GM21390 (cell line): ENCODE measurements at regions not wholly inside any gene's neighbourhood (a gene's known extent, or its start where the extent isn't known, plus 50 kb on each side); places are given as distances from the start of the nearest gene placed in this dataset.

Experiments
- ATAC-seq: cut with Tn5 transposase; IDR thresholded peaks from one replicate; pipeline ENCODE4 v1.9.1; 2021; ENCODE audit not compliant: unreplicated experiment

GRCh38 chr4:148776941-148777340 lies 334.7 kb upstream of the NR3C2 start:
- ATAC-seq = no peak

DNA sequence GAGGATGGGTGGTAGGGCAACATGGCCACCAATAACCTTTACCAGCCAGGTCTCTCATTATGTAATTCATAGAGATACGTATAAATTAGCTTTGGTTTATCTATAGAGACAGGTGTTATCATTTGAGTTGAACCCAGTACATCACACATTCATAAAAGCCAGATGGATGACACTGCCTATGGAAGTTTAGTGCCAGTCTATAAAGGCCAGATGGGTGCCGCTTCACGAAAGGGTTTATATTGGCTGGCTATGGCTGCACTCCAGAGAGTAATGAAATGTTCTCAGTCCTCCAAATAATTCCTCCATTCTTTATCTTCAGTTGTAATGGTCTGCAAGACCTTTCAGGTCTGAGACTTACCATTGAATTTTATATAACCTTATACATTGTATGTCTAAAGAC lies 331.9 kb upstream of the NR3C2 start:
- no peak for ATAC-seq

GRCh38 chr4:148773313-148773712 lies 331.1 kb upstream of the NR3C2 start:
- ATAC-seq = no peak

DNA sequence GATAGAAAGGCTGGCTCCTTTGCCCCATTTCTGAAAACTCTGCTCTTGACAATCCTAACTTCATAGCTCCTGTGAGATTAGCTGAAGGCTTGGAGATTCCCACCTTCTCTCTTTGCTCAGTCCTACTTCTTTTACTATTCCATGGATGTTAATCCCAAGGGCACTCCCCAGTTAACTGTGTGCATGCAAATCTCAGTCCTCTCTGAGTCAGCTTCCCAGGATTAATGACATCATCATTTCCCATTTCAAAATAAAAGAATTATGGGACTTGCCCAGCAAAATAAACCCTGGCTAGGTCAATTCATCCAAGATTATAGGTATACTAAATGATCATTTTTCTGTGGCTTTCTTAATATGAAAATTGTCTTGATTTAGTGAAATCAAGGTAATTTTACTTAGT lies 328.6 kb upstream of the NR3C2 start:
- no peak for ATAC-seq

GRCh38 chr4:148770377-148770776 lies 328.2 kb upstream of the NR3C2 start:
- ATAC-seq = no peak

GRCh38 chr4:148764720-148765119 lies 322.5 kb upstream of the NR3C2 start:
- ATAC-seq = no peak

- ATAC-seq = no peak
These were observed 315.0 kb upstream of the NR3C2 start for GRCh38 chr4:148757171-148757570.

- ATAC-seq = no peak
These were observed 307.2 kb upstream of the NR3C2 start for GRCh38 chr4:148749403-148749802.

GRCh38 chr4:148747721-148748268 lies 305.6 kb upstream of the NR3C2 start:
- no peak for ATAC-seq

DNA sequence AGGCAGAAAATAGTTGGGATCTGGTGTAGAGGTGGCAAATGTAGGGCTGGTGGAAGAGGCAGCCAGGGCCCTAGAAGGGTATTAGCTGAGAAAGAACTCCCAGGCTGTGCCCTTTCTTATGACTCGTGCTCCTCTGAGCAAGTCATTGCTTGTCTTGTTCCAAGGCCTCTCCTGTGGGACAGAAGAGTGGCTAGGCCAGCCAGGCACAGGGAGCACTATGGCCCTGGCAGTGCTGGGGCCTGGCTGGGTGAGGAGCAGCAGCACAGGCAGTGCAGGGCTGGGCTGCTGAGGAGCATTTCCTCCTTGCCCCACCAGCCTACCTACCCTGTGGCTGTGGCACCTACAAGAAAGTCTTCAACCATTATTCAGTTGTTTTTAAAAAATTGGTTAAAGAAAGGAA lies 298.5 kb upstream of the NR3C2 start:
- no peak for ATAC-seq

GRCh38 chr4:148737061-148737770 lies 295.0 kb upstream of the NR3C2 start:
- ATAC-seq = no peak

DNA sequence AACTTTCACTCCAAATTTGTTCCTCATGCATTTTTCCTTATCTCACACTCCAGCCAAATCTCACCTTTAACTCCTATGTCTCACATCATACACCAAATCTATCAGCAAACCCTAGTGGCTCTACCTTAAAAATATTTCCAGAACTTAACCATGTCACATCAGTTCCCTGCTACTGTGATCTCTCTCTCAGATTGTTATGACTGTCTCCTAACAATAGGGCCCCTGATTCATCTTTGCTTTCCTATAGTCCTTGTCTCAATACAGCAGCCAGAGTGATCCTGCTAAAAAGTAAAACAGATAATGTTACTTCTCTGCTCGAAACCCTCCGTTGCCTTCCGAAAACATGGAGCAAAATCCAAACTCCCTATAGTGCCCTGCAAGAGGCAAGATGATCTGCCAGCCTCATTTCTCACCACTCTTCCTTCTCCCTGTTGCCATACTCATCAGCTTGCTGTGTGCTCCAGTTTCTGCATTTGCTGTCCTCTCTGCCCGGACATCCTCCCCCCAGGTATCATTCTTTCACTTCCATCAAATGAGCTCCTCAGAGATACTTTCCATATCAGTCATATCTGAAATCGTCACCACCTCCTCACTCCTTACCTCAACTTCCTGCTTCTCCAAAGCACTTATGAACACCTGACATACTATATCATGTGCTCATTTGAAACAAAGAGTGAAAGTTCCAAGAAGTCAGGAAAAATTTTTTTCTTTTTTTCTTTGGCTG lies 293.4 kb upstream of the NR3C2 start:
- peak; percentile 77 for ATAC-seq

DNA sequence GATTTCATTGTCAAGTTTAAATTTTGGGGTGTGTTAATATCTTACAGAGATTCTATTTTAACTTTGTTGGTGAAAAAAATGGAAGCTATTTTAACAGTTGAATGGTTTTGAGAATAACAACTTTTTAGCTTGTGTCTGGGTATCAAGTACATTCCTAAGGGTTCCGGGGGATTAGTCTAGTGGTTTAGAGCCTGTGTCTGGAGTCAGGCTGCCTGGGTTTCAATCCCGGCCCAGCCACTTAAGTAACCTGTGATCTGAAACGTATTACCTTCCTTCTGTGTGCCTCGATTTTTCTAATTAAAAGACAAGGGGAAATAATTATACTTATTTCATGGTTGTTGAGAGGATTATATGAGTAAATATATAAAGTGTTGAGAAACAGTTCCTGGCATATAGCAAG lies 288.6 kb upstream of the NR3C2 start:
- no peak for ATAC-seq

- ATAC-seq = no peak
These were observed 287.9 kb upstream of the NR3C2 start for GRCh38 chr4:148730082-148730640.

- ATAC-seq = no peak
These were observed 275.8 kb upstream of the NR3C2 start for GRCh38 chr4:148717988-148718387.

DNA sequence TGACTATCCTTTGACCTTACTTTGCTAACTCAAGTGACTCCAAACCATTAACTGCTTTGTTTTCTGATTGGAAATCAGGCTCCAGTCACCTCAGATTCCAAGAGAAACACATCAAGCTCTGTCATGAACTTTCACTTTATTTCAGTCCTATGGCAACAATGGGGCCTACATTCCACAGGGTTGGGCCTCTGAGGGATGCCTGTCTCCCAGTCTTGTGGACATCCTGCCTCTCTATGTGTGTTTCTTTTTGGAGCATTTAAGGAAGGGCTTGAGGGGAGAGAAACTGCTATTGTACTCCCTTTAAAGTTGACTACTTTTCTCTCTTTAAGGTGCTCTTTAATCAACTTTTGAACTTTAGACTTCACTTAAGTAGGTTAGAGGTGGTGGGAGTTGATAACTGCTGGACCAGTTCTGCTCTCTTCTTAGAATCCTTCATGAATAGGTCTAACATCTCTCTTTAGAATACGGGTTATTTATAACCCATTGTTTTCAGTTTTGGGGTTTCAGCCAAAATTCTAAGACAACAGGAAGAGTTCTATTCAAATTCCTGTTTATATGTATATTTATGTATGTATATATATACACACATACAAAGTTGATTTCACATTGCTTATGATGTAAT lies 274.3 kb upstream of the NR3C2 start:
- no peak for ATAC-seq

DNA sequence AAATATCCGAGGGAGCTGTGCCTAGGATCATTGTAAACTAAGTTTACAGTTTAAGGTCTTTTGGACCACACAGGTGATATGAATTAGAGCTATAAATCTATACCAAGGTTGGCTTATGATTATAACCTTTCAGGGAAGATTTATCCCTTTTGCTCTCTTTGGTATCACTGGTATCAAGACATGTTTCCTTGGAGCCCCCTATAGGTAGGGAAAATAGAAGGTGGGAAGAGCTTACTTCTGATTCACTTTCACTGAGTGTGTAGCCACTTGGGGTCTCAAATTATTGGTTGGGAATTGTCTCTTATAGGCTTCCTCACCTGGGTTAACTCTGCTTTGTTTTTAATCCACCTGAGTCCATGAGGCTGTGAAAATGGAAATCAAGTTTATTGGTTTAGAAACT lies 262.1 kb upstream of the NR3C2 start:
- no peak for ATAC-seq

- no peak for ATAC-seq
These were observed 252.5 kb upstream of the NR3C2 start for GRCh38 chr4:148694702-148695101.

GRCh38 chr4:148693913-148694649 lies 251.9 kb upstream of the NR3C2 start:
- no peak for ATAC-seq

GRCh38 chr4:148692242-148692641 lies 250.0 kb upstream of the NR3C2 start:
- ATAC-seq = no peak

- ATAC-seq = no peak
These were observed 244.2 kb upstream of the NR3C2 start for GRCh38 chr4:148686449-148686848.
